CD4-positive, alpha-beta T cell treated with Interleukin-2 at 100 ng/mL for 4 hours (primary cell): ENCODE measurements at regions not wholly inside any gene's neighbourhood (a gene's known extent, or its start where the extent isn't known, plus 50 kb on each side); places are given as distances from the start of the nearest gene placed in this dataset.

Experiments used
- DNase-seq: peaks from one replicate; pipeline ENCODE4 v3.0.0-alpha.2; 2020; ENCODE audit warnings: low spot score

GRCh38 chr16:51321251-51321650 lies 170.2 kb upstream of the SALL1 start:
- no peak for DNase-seq

GRCh38 chr16:51317575-51317974 lies 166.5 kb upstream of the SALL1 start:
- no peak for DNase-seq

- DNase-seq = no peak
Observed at GRCh38 chr16:51313198-51313597, 162.1 kb upstream of the SALL1 start.

- DNase-seq = no peak
Observed at GRCh38 chr16:51312363-51313150, 161.5 kb upstream of the SALL1 start.

GRCh38 chr16:51310159-51310558 lies 159.1 kb upstream of the SALL1 start:
- no peak for DNase-seq

- no peak for DNase-seq
Observed at GRCh38 chr16:51306886-51307595, 156.0 kb upstream of the SALL1 start.

GRCh38 chr16:51306116-51306515 lies 155.0 kb upstream of the SALL1 start:
- no peak for DNase-seq

GRCh38 chr16:51305337-51305736 lies 154.3 kb upstream of the SALL1 start:
- no peak for DNase-seq

GRCh38 chr16:51302042-51302441 lies 151.0 kb upstream of the SALL1 start:
- no peak for DNase-seq

- no peak for DNase-seq
Observed at GRCh38 chr16:51298800-51299199, 147.7 kb upstream of the SALL1 start.

GRCh38 chr16:51290442-51291285 lies 139.6 kb upstream of the SALL1 start:
- DNase-seq = no peak

- no peak for DNase-seq
Observed at GRCh38 chr16:51289336-51289735, 138.3 kb upstream of the SALL1 start.

GRCh38 chr16:51287121-51287755 lies 136.2 kb upstream of the SALL1 start:
- no peak for DNase-seq

- no peak for DNase-seq
Observed at GRCh38 chr16:51286272-51286671, 135.2 kb upstream of the SALL1 start.

GRCh38 chr16:51276336-51276735 lies 125.3 kb upstream of the SALL1 start:
- no peak for DNase-seq

- no peak for DNase-seq
Observed at GRCh38 chr16:51272420-51272819, 121.3 kb upstream of the SALL1 start.

- DNase-seq = no peak
Observed at GRCh38 chr16:51271156-51271701, 120.2 kb upstream of the SALL1 start.

- DNase-seq = no peak
Observed at GRCh38 chr16:51268237-51268636, 117.2 kb upstream of the SALL1 start.

- no peak for DNase-seq
Observed at GRCh38 chr16:51267681-51268080, 116.6 kb upstream of the SALL1 start.

GRCh38 chr16:51262428-51262827 lies 111.4 kb upstream of the SALL1 start:
- no peak for DNase-seq

GRCh38 chr16:51261919-51262318 lies 110.8 kb upstream of the SALL1 start:
- no peak for DNase-seq
